Prostate gland (tissue), 2 donors: ENCODE measurements at regions not wholly inside any gene's neighbourhood (a gene's known extent, or its start where the extent isn't known, plus 50 kb on each side); places are given as distances from the start of the nearest gene placed in this dataset.
"Not testable (repeated sequence)": the region's sequence is repeated elsewhere in the genome, so short reads cannot be mapped to it uniquely, and the experiment has no call there.

Experiments used
- DNase-seq: peaks from one replicate; pipeline ENCODE4 v3.0.0-alpha.2; 2019; ENCODE audit warnings: low spot score
- H3K27ac ChIP-seq, 2 donors: fragments of 200-600 bp; sonication (generic); 2 replicates each; pipeline ENCODE4 v1.5.1; 2017 to 2019
- H3K27me3 ChIP-seq: fragments of 200-600 bp; sonication (generic); replicated peaks from 2 replicates; pipeline ENCODE4 v1.5.1; 2019; ENCODE audit not compliant: insufficient read depth
- H3K36me3 ChIP-seq, 2 donors: fragments of 200-600 bp; sonication (generic); 1 replicate in 1 of 2; 2 replicates in 1 of 2; pipeline versions ENCODE4 v1.5.1 to v1.8.1; 2017 to 2019
- H3K4me1 ChIP-seq: fragments of 200-600 bp; sonication (generic); replicated peaks from 2 replicates; pipeline ENCODE4 v1.5.1; 2019
- H3K4me3 ChIP-seq, 2 donors: fragments of 200-600 bp; sonication (generic); 2 replicates each; pipeline ENCODE4 v1.5.1; 2017 to 2019
- H3K9me3 ChIP-seq: fragments of 200-600 bp; sonication (generic); 2 replicates; pipeline ENCODE4 v1.5.1; 2017
- POLR2A ChIP-seq: fragments of 450-650 bp; IDR thresholded peaks from one replicate; pipeline ENCODE4 v1.6.1; 2016; ENCODE audit warnings: antibody characterized with exemption, mild to moderate bottlenecking
- POLR2AphosphoS5 ChIP-seq: sonication (generic); formaldehyde crosslinking; IDR thresholded peaks from one replicate; pipeline ENCODE4 v1.6.1; 2017; ENCODE audit warnings: antibody characterized with exemption
- WGBS: methylation state at CpG from one replicate; pipeline ENCODE4 v1.1.5; 2018; 5-methylcytosine and 5-hydroxymethylcytosine counted together
- intact Hi-C: fragments of 100-400 bp; cut with DNase I; formaldehyde crosslinking; loops from one replicate; pipeline ENCODE4 v1.14.2; 2022
- TF ChIP-seq, protein P1 (sequence below), 4 experiments: fragments of 200-600 bp in 2 of 4; fragments of 450-650 bp in 2 of 4; sonication (generic) in 2 of 4; IDR thresholded peaks; 1 replicate in 3 of 4; 2 replicates in 1 of 4; pipeline ENCODE4 v1.5.1; 2016 to 2019; ENCODE audit warnings: antibody characterized with exemption in 4 of 4, mild to moderate bottlenecking in 2 of 4, moderate library complexity in 2 of 4

DNA sequence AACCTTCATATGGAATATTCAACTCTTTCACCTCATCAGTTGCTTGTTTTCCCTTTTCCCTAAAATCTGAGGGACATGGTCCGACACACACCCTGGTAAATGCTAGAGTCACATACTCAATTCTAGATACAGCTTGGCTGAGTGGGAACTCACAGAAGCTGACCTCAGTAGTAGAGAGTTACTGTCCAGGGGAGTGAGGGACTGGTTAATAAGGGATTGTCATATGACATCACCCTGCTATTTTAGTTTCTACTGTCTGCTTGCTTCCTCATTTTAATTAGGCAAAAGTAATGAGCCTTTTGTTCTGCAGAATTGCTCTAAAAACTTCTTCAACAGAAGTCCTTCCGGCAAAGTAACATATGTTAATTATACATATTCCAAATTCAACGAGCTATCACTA lies 244.5 kb downstream of the ZIC4 start:
- WGBS = 80% methylated on average over 3 of the region's 3 CpGs
- TF ChIP-seq POLR2A = no peak
- TF ChIP-seq, protein P1, sequence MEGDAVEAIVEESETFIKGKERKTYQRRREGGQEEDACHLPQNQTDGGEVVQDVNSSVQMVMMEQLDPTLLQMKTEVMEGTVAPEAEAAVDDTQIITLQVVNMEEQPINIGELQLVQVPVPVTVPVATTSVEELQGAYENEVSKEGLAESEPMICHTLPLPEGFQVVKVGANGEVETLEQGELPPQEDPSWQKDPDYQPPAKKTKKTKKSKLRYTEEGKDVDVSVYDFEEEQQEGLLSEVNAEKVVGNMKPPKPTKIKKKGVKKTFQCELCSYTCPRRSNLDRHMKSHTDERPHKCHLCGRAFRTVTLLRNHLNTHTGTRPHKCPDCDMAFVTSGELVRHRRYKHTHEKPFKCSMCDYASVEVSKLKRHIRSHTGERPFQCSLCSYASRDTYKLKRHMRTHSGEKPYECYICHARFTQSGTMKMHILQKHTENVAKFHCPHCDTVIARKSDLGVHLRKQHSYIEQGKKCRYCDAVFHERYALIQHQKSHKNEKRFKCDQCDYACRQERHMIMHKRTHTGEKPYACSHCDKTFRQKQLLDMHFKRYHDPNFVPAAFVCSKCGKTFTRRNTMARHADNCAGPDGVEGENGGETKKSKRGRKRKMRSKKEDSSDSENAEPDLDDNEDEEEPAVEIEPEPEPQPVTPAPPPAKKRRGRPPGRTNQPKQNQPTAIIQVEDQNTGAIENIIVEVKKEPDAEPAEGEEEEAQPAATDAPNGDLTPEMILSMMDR (IDR thresholded peaks at IDR 0.05) = no peak
- no peak for TF ChIP-seq POLR2AphosphoS5
- H3K4me3 ChIP-seq = no peak overlapping the region
- no peak overlapping the region for H3K27ac ChIP-seq
- no peaks in the 10 kb centered on the region for H3K27me3 ChIP-seq
- intact Hi-C loops = no loop called here
- H3K36me3 ChIP-seq = no peaks in the 10 kb centered on the region
- H3K4me1 ChIP-seq = no peaks in the 10 kb centered on the region
- no peak for DNase-seq
- H3K9me3 ChIP-seq = no peaks in the 10 kb centered on the region

DNA sequence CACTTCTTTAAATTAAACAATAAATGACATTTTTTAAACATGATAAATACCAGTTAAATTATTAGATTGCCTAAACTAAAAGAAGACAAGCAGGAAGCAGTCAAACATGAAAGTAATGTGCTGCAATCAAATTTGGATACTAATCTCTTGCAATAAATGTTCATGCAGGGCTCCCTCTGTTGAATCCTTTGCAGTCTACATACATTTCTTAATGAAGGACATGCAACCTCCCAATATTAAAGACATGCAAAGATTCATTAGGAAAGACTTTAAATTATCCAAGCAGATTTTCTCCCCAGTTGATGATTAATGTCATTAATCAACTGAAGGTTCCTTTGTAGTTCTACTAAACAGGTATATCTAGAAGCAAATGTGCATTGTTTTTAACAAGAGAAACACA lies 245.4 kb downstream of the ZIC4 start:
- intact Hi-C loops = no loop called here
- TF ChIP-seq, protein P1 (IDR thresholded peaks at IDR 0.05) = no peak
- TF ChIP-seq POLR2AphosphoS5 (no peak), POLR2A (no peak)
- H3K27me3 ChIP-seq = no peaks in the 10 kb centered on the region
- no peak overlapping the region for H3K27ac ChIP-seq
- no peaks in the 10 kb centered on the region for H3K4me1 ChIP-seq
- H3K36me3 ChIP-seq = no peaks in the 10 kb centered on the region
- H3K4me3 ChIP-seq = no peak overlapping the region
- no peaks in the 10 kb centered on the region for H3K9me3 ChIP-seq
- DNase-seq = no peak

DNA sequence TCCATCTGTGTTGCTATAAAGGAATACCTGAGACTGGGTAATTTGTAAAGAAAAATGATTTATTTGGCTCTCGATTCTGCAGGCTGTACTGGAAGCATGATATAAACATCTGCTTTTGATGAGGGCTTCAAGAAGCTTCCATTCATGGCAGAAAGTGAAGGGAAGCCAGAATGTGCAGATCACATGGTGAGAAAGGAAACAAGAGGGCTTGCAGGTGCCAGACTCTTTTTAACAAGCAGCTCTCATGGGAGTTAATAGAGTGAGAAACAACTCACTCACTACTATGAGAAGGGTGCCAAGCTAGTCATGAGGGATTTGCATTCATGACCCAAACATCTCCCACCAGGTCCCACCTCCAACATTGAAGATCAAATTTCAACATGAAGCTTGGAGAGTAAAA lies 247.2 kb downstream of the ZIC4 start:
- Histone ChIP-seq H3K36me3 (no peaks in the 10 kb centered on the region), H3K9me3 (no peaks in the 10 kb centered on the region), H3K27me3 (no peaks in the 10 kb centered on the region), H3K4me3 (no peak overlapping the region), H3K27ac (no peak overlapping the region), H3K4me1 (no peaks in the 10 kb centered on the region)
- TF ChIP-seq, protein P1 (IDR thresholded peaks at IDR 0.05) = no peak
- no peak for TF ChIP-seq POLR2AphosphoS5
- no peak for TF ChIP-seq POLR2A
- WGBS = 34% methylated on average over 1 of the region's 1 CpG
- no peak for DNase-seq
- intact Hi-C loops = no loop called here

DNA sequence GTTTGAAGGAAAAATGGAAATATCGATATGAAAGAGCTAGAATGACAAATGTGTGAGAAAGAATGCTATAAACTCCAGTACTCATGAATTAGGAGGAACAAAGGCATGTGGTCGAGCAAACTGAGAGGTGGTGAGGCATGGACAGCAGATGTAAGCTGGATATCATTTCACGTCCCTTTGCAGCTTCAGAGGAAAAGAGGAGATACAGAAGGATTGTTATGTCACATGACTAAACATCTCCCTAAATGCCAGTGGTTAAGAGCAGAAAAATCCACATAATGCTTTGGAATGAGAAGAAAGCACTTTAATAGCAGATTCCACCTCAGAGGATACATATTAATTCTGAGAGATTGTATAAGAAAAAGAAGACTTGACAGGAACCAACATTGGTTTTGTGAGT lies 248.7 kb downstream of the ZIC4 start:
- no peaks in the 10 kb centered on the region for H3K27me3 ChIP-seq
- H3K9me3 ChIP-seq = no peaks in the 10 kb centered on the region
- intact Hi-C loops = no loop called here
- no peaks in the 10 kb centered on the region for H3K4me1 ChIP-seq
- no peak for DNase-seq
- WGBS = 31% methylated on average over 3 of the region's 3 CpGs
- TF ChIP-seq POLR2A (no peak), POLR2AphosphoS5 (no peak)
- TF ChIP-seq, protein P1 (IDR thresholded peaks at IDR 0.05) = no peak
- no peak overlapping the region for H3K4me3 ChIP-seq
- no peaks in the 10 kb centered on the region for H3K36me3 ChIP-seq
- no peak overlapping the region for H3K27ac ChIP-seq

DNA sequence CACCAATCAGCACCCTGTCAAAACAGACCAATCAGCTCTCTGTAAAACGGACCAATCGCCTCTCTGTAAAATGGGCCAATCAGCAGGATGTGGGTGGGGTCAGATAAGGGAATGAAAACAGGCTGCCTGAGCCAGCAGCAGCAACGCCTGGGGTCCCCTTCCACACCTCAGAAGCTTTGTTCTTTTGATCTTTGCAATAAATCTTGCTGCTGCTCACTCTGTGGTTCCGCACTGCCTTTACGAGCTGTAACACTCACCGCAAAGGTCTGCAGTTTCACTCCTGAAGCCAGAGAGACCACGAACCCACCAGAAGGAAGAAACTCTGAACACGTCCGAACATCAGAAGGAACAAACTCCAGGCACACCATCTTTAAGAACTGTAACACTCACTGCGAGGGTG lies 251.4 kb downstream of the ZIC4 start:
- 63% methylated on average over 10 of the region's 10 CpGs for WGBS

More for the DNA sequence above, 251.4 kb downstream of the ZIC4 start:
- intact Hi-C loops, H3K27me3 ChIP-seq, H3K36me3 ChIP-seq, H3K9me3 ChIP-seq, H3K4me3 ChIP-seq, H3K4me1 ChIP-seq, H3K27ac ChIP-seq, DNase-seq: not testable (repeated sequence)
